NCI-H748 (cell line): ENCODE measurements at regions not wholly inside any gene's neighbourhood (a gene's known extent, or its start where the extent isn't known, plus 50 kb on each side); places are given as distances from the start of the nearest gene placed in this dataset.

Source experiments
- DNase-seq: peaks from one replicate; lab custom pipeline; 2025; ENCODE audit not compliant: unreplicated experiment; lab: John Stamatoyannopoulos, UW

DNA sequence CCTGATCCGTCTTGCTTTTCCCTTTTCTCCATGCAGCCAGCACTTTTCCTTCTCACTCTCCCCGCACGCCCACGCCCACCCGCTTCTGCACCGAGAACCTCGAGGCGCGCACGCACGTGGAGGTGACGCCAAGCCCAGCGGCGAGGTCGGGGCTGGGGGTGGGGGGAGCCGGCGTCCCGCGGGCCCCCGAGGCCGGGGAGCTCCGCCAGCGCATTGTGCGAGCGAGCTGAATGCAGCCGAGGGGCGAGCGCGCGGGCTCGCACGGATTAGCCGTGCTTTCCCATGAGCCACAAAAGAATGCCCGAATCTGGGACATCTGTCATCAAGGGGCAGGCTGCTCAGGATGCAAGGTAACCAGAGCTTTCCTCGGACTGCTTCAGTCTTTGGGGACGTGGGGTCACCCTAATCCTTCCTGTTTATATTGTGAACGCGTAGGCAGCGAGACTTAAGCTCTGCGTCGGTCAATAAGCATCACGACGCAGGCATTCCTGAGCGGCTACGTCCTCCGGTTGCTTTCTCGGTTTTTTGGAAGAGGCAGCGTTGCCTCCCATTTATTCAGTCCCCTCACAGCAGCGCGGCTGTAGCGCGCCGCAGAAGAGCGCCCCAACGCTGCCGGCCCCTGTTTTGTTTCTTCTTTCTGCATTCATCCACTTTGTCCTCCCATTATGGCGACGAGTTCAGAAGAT is 67.3 kb upstream of the AKT3 start:
- DNase-seq = peak; percentile 74

DNA sequence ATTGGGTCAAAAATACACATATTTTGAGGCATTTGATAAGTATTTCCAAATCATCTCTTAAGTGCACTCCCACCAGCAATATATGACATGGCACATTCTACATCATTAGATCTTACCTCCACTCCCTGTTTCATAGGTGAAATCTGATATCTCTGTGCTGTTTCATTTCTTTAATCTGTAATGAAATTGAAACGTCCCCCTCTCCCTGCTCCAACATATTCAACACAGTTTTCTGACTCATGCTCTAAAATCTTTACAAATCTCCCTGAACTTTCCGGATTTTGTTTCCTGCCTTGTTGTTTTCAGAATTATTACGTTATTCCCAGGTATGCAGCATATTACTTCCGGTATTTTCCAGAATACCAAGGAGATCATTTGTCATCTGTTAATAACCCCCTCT is 66.1 kb upstream of the AKT3 start:
- no peak for DNase-seq

DNA sequence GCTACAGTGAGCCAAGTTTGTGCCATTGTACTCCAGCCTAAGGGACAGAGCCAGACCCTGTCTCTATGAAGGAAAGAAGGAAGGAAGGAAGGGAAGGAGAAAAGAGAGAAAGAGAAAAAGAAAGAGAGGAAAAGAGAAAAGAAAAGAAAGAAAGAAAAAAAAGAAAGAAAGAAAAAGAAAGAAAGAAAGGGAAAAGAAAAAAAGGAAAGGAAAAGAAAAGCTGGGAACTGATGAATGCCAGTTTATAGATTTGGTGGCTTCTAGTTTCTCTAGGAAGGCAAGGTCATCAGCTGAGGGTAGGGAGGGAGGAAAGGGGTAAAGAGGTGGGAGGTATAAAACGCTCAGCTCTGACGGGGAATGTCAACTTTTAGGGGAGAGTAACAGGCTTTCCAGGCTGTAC is 62.3 kb upstream of the AKT3 start:
- no peak for DNase-seq

DNA sequence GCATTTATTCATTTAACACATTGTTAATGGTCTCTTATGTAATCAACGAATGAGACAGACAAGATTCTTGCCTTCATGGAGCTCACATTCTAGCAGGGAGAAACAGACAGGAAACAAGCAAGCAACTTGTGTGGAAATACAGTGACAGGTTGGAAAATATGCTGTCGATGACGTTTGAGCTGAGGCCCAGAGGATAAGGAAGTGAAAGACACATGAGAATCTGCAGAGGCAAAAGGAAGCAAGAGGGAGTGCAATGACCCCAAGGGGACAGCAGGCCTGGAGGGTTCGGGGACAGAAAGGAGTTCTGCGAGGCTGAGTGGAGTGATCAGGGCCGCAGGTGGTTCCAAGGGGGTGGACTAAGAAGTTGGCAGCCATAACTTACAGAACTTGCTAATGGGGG is 60.6 kb upstream of the AKT3 start:
- DNase-seq = no peak

DNA sequence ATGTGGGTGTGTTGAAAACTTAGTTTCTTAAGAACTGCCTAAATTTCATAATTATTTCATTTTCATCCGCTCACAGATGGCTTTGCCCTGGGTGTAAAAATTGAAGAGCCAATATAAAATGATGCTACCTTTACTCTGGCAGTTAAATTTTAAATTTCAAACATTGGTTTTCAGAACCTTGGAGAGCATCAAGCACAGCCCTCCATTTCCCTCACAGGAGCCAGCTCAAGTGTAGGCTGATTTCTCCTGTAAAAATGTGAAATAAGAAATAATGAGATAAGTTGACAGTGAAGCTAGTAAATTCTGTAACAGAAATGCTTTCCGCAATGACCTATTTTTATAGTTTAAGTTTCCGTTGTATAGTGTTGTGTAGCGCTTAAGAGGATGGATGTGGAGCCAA is 53.9 kb upstream of the AKT3 start:
- DNase-seq = no peak

DNA sequence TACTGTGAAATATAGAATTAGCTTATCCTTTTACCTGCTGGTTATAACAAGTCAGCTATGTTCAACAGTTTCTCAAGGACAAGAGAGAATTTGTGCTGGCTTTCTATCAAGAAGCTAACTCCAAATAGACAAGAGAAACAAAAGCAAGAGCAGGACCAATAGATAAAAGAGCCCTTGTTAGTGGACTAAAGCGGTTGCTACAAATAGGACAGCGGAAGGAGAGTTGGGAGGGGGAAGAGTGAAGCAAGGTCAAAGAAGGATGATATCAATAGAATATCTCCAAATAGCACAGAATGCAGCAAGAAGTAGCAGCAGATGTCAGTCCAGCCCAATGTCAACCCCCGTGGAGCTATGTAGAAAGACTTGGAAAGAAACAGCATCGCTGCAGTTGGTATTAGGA is 53.0 kb upstream of the AKT3 start:
- DNase-seq = no peak

DNA sequence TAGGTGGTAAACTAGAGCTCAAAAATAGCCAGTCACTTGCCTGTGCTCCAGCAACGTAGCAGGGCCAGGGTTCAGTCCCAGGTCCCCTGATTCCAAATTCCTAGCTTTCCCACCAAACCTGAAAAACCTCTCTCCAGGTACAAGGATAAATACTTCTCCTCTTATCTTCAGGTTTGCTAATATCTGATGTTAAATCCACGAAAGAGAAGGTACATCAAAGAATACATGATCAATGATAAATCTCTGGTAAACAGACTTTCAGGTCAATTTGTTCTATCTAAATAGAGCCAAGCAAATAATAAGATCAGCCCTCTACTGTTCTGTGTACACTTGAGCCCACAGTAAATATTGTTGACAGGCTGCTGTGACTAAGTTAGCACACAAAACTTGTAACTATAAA is 52.1 kb upstream of the AKT3 start:
- DNase-seq = no peak
